ENCODE measurements at regions not wholly inside any gene's neighbourhood (a gene's known extent, or its start where the extent isn't known, plus 50 kb on each side); places are given as distances from the start of the nearest gene placed in this dataset.
"Not testable (repeated sequence)": the region's sequence is repeated elsewhere in the genome, so short reads cannot be mapped to it uniquely, and the experiment has no call there.

DNA sequence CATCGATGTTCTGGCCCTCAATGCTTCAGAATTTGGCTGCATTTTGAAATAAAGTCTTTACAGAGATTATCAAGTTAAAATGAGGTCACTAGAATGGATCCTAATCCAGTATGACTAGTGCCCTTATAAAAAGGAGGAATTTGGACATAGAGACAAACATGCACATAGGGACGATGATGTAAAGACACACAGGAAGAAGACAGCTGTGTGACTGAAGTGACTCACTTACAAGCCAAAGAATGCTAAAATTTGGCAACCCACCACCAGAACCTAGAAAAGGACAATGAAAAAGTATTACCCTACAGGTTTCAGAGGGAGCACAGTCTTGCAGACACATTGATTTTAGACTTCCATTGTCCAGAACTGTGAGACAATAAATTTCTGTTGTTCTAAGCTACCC, 322.8 kb upstream of the GJE1 start:
- intact Hi-C loops (cut with DNase I; ENCODE audit: low total_unique reads): no loop called here
- in situ Hi-C loops (cut with MboI; ENCODE audit: low sequenced_read_pairs in 4 of 4): no loop called here
- no peaks in the 10 kb centered on the region for H3K4me1 ChIP-seq
- ATAC-seq (no peak), DNase-seq (no peak)
- H3K36me3 ChIP-seq: no peaks in the 10 kb centered on the region
- no peaks in the 10 kb centered on the region for H3K27me3 ChIP-seq
- H3K4me3 ChIP-seq: no peak overlapping the region
- H3K9me3 ChIP-seq: no peaks in the 10 kb centered on the region
- H3K27ac ChIP-seq: no peak overlapping the region
- TF ChIP-seq POLR2A (IDR thresholded peaks at IDR 0.05): no peak
- TF ChIP-seq CTCF (IDR thresholded peaks at IDR 0.05 in 4 of 5, conservative IDR thresholded peaks at IDR 0.05 in 1 of 5): no peak

DNA sequence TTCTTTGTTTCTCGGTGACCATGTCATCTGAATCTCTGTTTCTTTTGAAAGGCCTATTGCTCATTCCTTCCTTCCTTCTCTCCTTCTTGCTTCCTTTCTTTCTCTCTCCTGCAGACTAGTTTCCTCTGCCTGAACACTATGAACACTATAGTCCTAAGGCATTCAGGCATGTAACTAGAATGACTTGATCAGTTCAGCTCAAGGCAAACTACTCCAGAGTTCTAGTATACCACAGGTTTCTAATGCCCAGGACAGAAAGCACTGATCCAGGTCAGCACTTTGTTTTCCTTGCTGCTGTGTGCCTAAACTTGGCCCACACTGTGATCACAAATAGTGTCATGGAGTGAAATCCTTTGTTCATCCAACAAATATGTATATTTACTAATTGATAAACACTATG, 324.1 kb upstream of the GJE1 start:
- intact Hi-C loops (cut with DNase I; ENCODE audit: low total_unique reads): no loop called here

GRCh38 chr6:141800973-141801372, 331.8 kb upstream of the GJE1 start:
- DNase-seq; H3K27me3 ChIP-seq; ATAC-seq; intact Hi-C loops (cut with DNase I; ENCODE audit: low total_unique reads); H3K9me3 ChIP-seq; H3K36me3 ChIP-seq; H3K4me3 ChIP-seq; H3K27ac ChIP-seq; in situ Hi-C loops (cut with MboI; ENCODE audit: low sequenced_read_pairs in 4 of 4); H3K4me1 ChIP-seq: not testable (repeated sequence)

More for the DNA sequence above, 324.1 kb upstream of the GJE1 start:
- Histone ChIP-seq H3K4me3 (no peak overlapping the region), H3K36me3 (no peaks in the 10 kb centered on the region), H3K4me1 (no peaks in the 10 kb centered on the region), H3K27me3 (no peaks in the 10 kb centered on the region), H3K9me3 (no peaks in the 10 kb centered on the region), H3K27ac (no peak overlapping the region)
- DNase-seq (no peak), ATAC-seq (no peak)
- TF ChIP-seq POLR2A (IDR thresholded peaks at IDR 0.05): no peak
- TF ChIP-seq CTCF (IDR thresholded peaks at IDR 0.05 in 4 of 5, conservative IDR thresholded peaks at IDR 0.05 in 1 of 5): no peak
- in situ Hi-C loops (cut with MboI; ENCODE audit: low sequenced_read_pairs in 4 of 4): no loop called here

GRCh38 chr6:141790921-141791320, 341.8 kb upstream of the GJE1 start:
- Histone ChIP-seq H3K27me3 (no peaks in the 10 kb centered on the region), H3K4me3 (no peak overlapping the region), H3K4me1 (no peaks in the 10 kb centered on the region), H3K9me3 (no peaks in the 10 kb centered on the region), H3K36me3 (no peaks in the 10 kb centered on the region), H3K27ac (no peak overlapping the region)
- DNase-seq (no peak), ATAC-seq (no peak)
- intact Hi-C loops (cut with DNase I; ENCODE audit: low total_unique reads): no loop called here
- TF ChIP-seq POLR2A (IDR thresholded peaks at IDR 0.05) (no peak), CTCF (IDR thresholded peaks at IDR 0.05 in 4 of 5, conservative IDR thresholded peaks at IDR 0.05 in 1 of 5) (no peak)
- in situ Hi-C loops (cut with MboI; ENCODE audit: low sequenced_read_pairs in 4 of 4): no loop called here

DNA sequence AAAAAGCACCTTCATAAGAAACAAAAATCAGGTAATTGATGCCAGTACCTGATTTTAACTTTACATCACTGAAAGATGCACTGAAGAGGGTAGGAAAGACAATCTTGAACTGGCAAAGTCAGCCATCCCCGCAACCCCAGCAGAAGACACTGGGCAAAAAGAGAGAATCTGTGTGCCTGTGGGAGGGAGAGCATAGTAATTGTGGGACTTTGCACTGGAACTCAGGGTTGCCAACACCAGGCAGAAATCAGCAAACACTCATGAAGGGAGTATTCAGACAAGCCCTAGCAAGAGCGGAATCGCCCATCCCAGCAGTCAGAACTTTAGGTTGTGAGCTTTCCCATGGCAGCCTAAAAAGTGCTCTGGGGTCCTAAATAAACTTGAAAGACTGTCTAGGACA, 344.6 kb upstream of the GJE1 start:
- TF ChIP-seq CTCF (IDR thresholded peaks at IDR 0.05 in 4 of 5, conservative IDR thresholded peaks at IDR 0.05 in 1 of 5) (no peak), POLR2A (IDR thresholded peaks at IDR 0.05) (no peak)
- in situ Hi-C loops (cut with MboI; ENCODE audit: low sequenced_read_pairs in 4 of 4): no loop called here
- Histone ChIP-seq H3K27ac (no peak overlapping the region), H3K9me3 (no peaks in the 10 kb centered on the region), H3K36me3 (no peaks in the 10 kb centered on the region), H3K4me3 (no peak overlapping the region), H3K4me1 (no peaks in the 10 kb centered on the region), H3K27me3 (no peaks in the 10 kb centered on the region)
- ATAC-seq (no peak), DNase-seq (no peak)
- intact Hi-C loops (cut with DNase I; ENCODE audit: low total_unique reads): no loop called here
